GM12891 (cell line): ENCODE measurements at regions not wholly inside any gene's neighbourhood (a gene's known extent, or its start where the extent isn't known, plus 50 kb on each side); places are given as distances from the start of the nearest gene placed in this dataset.
"Not testable (repeated sequence)": the region's sequence is repeated elsewhere in the genome, so short reads cannot be mapped to it uniquely, and the experiment has no call there.

ENCODE experiments used
- DNase-seq: peaks from one replicate; pipeline ENCODE4 v3.0.0; 2011; ENCODE audit warnings: low spot score; ENCODE audit not compliant: insufficient read length
- FAIRE-seq: peaks from 2 replicates; lab custom pipeline; 2011; peaks lifted over from hg19 to GRCh38; lab: Jason Lieb, UNC
- PAX5 ChIP-seq: IDR thresholded peaks from 2 replicates; pipeline ENCODE4 v1.6.1; 2011; ENCODE audit warnings: low read length, moderate library complexity, mild to moderate bottlenecking; ENCODE audit not compliant: insufficient read depth, severe bottlenecking
- POLR2A ChIP-seq: IDR thresholded peaks from 2 replicates; pipeline ENCODE4 v1.6.1; 2011; ENCODE audit warnings: low read depth, low read length, control low read depth
- POLR2AphosphoS5 ChIP-seq: IDR thresholded peaks from 2 replicates; pipeline ENCODE4 v1.6.1; 2011; ENCODE audit warnings: low read depth, low read length, control low read depth
- POU2F2 ChIP-seq: IDR thresholded peaks from 2 replicates; pipeline ENCODE4 v1.6.1; 2011; ENCODE audit warnings: low read depth, mild to moderate bottlenecking, control low read depth, low read length, moderate library complexity
- SPI1 ChIP-seq: IDR thresholded peaks from 2 replicates; pipeline ENCODE4 v1.6.1; 2011; ENCODE audit warnings: low read depth, low read length, control low read depth
- TAF1 ChIP-seq: IDR thresholded peaks from 2 replicates; pipeline ENCODE4 v1.6.1; 2011; ENCODE audit warnings: low read depth, low read length, control low read depth

DNA sequence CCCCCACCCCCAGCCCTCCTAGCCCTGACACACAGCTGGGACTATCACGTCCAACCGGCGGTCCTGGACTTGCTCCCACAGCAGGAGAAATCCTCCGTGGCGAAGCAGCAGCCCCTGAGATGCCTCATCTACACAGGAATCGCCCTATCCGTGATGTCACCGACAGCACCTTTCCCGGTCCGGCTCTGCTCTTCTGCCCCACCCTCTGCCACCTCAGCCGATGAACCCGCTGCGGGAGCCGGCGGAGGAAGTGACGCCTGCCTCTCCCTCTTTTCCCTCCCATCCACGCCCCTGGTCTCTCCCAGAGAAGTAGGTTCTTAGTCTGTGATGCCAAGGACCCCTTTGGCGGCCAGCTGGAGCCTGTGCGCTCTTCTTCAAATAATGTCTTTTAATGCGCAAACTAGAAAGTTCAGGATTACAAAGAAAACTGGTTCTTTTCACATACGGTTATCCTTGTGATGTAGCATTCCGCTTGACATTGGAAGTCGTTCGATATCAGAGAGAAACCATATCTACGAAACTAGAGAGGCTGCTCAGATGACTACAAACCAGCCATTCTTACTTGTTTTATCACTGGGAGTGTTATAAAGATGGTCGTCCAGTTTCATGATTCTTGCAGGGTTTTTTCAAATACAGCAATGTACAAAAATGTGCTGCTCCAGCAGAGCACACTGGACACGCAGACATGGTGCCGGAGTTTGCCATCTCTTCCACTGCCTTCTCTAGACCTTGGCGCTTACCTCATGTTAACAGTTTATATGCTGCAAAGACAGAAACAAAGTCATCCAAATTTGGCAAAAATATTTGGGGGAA is 120.3 kb downstream of the PPIAL4G start:
- DNase-seq (no peak), FAIRE-seq (no peak)
- TF ChIP-seq POLR2AphosphoS5 (no peak), SPI1 (no peak), POU2F2 (no peak), PAX5 (no peak)

DNA sequence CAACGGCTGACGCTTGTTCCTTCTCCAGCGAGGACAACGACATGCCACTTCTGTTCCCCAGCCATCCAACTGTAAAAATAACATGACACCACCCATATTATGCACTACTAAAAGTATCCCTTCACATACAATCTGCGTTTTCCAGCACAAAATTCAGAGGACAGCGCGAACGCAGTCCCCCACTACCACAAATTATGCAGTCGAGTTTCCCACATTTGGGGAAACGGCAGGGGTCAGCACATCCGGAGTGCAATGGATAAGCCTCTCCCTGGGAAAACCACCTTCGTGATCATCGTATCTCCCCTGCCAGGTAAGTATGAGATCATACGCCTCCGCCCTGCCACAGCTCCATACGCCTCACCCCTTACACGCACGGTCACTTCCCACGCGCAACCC is 120.9 kb downstream of the PPIAL4G start:
- DNase-seq (no peak), FAIRE-seq (no peak)

DNA sequence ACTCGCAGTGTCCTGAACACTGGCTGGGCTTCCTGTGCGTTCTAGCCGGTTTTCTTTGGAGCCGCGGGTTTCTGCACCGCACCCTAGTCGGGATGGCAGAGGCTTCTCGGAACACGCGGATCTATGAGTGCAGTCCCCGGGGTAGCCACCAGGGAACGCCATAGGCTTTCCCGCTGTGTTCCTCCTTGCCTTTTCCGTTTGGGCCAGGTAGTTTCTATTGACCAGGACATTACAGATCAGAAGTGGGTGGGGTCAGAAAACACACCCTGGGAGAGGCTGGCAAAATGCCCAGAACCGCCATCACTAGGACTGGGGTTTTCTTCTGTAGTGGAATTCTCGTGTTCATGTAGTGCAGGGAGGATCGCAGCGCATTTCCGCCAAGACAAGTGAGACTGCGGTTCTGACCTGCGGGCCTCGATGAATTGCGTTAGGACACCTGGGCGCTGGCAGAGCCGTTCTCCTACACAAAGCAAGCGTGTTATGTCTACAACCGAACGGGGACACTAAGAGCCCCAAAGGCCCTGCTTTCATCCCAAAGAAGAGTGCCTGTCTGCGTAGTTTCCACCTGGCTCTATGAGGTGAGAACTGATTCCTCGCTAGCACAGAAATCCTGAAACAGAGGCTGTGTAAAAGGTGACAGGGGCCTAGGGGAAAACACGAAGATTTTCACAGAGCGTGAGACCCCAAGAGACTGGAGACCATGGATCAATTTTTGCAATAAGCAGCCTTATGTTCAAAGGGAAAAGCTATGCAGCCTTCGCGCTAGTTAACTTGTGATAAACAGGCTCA is 121.5 kb downstream of the PPIAL4G start:
- FAIRE-seq, DNase-seq: not testable (repeated sequence)

More for the DNA sequence above, 120.9 kb downstream of the PPIAL4G start:
- TF ChIP-seq POLR2AphosphoS5 (peak; percentile 61; the same call in 1 of the 2 replicates), TAF1 (no peak), POLR2A (peak; percentile 35; the same call in 1 of the 2 replicates), POU2F2 (no peak), PAX5 (no peak), SPI1 (no peak)

DNA sequence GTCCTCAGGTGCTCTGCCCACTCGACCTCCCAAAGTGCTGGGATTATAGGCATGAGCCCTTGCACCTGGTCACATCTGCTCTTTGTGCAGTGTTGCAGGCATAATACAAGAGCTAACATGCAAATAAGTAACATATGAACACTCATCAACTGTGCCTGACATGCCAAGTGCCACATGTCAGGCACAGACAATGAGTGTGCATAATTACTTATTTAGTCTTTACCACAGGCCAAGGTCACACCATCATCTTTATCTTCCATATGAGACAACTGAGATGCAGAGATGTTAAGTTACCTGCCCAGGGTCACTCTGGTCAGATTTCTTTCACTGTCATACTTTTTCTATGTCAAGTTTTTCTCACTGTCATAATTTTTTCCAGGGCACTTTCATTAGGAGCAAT is 126.1 kb downstream of the PPIAL4G start:
- FAIRE-seq, result no peak
- no peak for DNase-seq
- no peak for TF ChIP-seq POLR2AphosphoS5
- no peak for TF ChIP-seq POLR2A
- TF ChIP-seq POU2F2, result no peak
- TF ChIP-seq SPI1, result no peak
- no peak for TF ChIP-seq PAX5
- no peak for TF ChIP-seq TAF1

DNA sequence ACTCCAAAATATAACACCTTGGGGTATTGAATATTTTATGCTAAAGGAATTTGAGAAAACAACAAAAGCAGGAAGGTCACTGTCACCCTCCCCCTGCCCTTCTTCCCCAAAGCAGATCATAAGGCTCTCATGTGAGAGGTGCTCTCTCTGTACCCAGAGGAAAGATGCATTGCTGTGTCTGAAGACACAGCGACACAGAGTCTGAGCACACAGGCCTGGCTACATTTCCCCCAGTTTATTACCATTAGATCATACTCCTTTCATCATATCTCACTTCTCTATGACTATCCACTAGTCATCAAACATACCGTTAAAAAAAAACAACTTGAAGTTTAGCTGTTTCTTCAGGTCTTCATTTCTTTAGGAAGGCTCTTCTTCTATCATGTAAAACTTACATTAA is 127.1 kb downstream of the PPIAL4G start:
- TF ChIP-seq SPI1, result no peak
- TF ChIP-seq TAF1, result no peak
- no peak for TF ChIP-seq PAX5
- no peak for TF ChIP-seq POLR2A
- TF ChIP-seq POU2F2, result no peak
- no peak for TF ChIP-seq POLR2AphosphoS5
- FAIRE-seq, result no peak
- no peak for DNase-seq

DNA sequence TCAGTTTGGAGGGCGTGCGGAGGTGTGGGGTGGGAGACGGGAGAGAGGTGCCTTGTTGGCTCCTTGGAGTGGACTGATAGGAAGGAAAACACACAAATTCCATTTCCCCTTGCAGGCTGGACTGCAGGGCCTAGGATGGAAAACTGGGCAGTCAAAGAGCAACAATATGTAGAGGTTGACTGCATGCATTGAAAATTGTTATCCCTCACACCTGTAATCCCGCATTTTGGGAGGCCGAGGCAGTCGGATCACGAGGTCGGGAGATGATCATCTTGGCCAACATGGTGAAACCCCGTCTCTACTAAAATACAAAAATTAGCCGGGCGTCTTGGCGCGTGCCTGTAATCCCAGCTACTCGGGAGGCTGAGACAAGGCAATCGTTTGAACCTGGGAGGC is 128.2 kb downstream of the PPIAL4G start:
- FAIRE-seq (no peak), DNase-seq (no peak)
- TF ChIP-seq POLR2AphosphoS5, result no peak

DNA sequence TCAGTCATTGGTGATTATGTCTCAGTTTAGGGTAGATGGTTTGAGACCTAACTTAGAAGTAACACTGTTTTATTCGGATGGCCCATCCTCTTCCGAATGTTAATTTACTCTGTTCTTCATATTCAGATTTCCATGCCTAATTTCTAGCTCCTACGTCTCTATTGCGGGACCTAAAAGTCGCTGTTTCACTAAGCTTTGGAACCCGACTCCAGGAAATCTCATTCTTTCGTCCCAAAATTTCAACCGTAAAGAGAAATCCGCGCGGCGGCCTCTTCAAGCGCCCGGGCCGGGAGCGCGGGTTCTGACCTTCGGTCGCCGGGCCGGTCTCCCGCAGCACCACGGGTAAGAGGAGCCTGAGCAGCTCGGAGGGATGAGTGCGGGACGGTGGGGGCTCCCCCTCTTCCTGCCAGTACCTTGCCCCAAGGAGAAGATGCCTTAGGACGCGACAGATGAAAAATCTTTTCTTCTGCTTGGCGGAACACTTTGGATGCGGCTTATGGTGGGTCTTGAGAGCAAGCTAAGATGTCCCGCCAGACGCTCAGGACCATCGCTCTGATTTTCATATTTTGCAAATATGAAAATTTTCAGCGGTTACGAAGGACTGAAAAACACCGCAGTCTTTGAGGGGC is 128.7 kb downstream of the PPIAL4G start:
- DNase-seq, result no peak
- FAIRE-seq, result no peak
- TF ChIP-seq SPI1 (no peak), PAX5 (no peak), POLR2AphosphoS5 (no peak), POU2F2 (no peak), POLR2A (no peak), TAF1 (no peak)

DNA sequence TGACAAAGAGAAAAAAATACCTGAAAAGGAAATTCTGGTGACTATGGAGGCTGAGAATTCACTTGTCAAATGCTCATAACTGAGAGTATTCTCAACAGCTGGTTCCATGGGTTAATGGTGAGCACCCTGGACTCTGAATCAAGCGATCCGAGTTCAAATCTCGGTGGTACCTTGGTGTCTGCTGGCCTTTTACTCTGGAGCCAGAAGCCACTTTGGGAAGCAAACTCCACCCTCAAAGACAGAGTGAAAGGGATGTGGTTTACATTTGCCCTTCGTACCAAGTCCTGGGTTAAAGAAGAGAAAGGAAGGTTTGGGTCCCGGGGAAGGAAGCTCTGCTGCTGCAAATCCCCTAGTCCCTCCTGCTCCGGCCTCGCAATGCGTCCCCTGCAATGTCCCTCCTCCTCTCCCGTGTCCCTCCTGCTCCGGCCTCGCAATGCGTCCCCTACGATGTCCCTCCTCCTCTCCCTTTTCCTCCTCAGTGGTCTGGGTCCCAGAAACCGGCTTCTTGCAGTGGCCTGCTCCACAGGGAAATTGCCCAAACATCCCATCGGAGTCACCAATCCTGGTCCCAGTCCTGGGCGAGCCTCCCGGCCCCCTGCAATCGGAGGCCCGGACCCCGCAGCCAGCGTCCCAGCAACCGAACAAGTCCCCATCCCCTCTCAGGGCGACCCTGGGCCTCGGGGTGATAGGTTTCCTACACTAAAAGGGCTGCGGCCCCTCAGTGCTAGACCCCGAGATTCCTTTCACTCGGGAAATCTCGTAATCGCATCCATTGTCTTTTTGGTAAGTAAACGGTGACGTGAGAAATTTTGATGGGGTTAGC is 129.4 kb downstream of the PPIAL4G start:
- peak; percentile 26 for FAIRE-seq
- TF ChIP-seq POLR2AphosphoS5 (no peak), POLR2A (no peak), TAF1 (no peak), PAX5 (no peak), SPI1 (no peak), POU2F2 (no peak)
- DNase-seq, result no peak

DNA sequence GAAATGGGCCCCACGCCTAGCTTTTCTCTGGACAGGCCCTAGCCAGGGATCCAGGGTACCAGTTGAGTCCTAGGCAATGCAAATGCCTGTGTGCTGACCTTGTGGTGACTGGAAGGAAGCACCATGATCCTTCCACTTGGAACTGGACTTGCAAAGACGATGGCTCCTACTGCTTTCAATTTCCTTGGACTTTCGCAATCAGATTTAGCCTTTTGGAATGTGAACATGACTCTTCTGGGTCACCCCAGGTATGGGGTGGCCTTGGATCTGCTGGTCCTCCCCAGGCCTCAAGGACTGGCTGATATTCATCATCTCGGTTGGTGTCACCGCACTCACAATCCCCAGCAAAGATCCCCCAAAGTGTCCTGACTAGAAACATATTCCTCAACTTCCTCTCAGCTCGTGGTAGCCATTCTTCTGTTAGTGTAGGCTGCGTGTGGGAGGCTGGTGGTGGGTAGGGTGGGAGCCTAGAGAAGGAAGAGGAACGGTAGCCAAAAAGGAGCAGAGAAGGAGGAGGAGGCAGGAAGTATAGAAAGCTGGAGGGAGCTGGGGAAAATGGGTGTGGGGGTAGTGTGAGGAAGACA is 130.5 kb downstream of the PPIAL4G start:
- no peak for DNase-seq
- TF ChIP-seq POLR2A (no peak), TAF1 (no peak), POLR2AphosphoS5 (no peak), PAX5 (no peak), SPI1 (no peak), POU2F2 (no peak)
- FAIRE-seq, result no peak

DNA sequence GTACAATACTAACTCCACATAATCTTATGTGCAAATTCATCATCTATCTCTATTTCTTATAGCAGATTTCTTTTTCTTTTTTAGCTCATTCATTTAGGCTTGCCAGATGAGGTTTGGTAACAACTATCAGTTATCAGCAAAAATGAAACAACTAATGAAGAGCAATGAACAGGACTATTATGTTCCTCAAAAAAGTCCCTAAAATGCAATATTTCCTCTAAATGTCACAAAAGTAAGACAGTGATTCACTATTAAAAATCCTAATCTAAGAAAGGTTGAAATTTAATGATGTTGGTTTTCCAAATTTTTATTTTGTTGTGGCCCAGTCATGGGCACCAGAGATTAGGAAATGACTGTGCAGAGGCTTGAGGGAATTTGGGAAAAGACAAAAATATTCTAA is 135.3 kb downstream of the PPIAL4G start:
- FAIRE-seq, result no peak
- no peak for DNase-seq
- TF ChIP-seq POLR2A (no peak), TAF1 (no peak), PAX5 (no peak), POU2F2 (no peak), SPI1 (no peak)

DNA sequence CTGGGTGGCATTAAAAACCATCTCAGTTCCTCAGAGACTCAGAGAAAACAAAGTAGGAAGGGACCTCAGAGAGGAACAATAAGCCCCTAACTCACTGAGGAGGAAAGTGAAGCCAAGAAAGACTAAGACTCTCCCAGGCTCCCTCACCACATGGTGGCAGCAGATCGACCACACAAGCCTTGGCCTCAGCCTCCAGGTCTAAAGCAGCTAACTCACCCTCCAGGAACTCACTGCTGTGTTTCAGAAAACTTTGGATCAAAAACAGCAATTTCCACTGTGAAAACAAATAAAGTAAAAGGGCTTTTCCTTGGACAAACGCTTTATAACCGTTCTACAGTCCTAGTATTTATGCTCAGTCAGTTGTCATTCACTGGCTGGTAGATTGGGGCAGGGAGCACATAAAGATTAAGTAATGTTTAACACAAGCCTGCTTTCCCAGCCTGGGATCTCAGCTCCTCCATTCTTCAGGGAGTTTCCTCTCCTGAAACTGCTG is 137.4 kb downstream of the PPIAL4G start:
- DNase-seq, result not testable (repeated sequence)
- peak; percentile 43 for FAIRE-seq

DNA sequence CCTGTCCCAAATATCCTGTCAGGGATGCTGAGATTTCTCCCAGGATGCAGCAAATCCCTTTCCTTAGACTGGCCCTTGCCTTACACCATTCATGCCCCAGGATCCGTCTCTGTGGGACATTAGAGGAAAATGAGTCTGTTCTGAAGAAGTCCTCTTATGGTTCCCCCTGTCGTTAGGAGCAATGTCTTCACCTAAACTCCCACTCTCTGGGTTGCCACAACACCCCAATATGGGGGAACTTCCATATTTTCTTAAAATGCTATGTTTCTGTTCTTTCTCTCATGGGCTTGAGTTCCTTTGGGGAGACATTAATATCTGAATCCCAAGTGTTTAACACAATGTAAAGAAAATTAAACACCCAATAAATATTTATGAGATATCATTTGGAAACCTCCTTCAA is 138.5 kb downstream of the PPIAL4G start:
- not testable (repeated sequence) for DNase-seq

DNA sequence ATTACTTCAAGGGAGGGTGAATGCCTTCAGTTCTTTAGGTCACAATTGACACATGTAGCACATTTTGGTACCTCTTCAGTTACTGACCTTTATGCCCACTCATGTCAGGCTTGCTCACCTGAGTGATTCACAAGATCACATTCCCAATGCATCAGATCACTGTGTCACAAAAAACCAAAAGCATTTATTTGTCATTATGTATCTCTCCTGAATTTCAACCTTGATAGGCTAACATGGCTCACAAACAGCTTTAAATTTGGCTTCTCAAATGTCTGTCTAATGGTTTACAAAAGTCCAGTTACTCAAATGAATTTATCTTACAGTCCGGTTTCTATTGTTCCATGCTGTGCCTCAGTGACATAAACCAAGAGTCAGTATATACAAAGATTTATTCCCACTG is 141.4 kb downstream of the PPIAL4G start:
- not testable (repeated sequence) for DNase-seq

More for the DNA sequence above, 138.5 kb downstream of the PPIAL4G start:
- FAIRE-seq, result not testable (repeated sequence)

More for the DNA sequence above, 141.4 kb downstream of the PPIAL4G start:
- FAIRE-seq, result not testable (repeated sequence)
